IMR-90 (cell line): ENCODE measurements at regions not wholly inside any gene's neighbourhood (a gene's known extent, or its start where the extent isn't known, plus 50 kb on each side); places are given as distances from the start of the nearest gene placed in this dataset.
A peak's percentile ranks its signal among the peaks of the same experiment; 100 is the strongest.

Experiments
- ATAC-seq: fragments of 200-7000 bp; cut with Tn5 transposase; 2 replicates; pipeline ENCODE4 v1.9.1; 2020; ENCODE audit warnings: low read depth, mild to moderate bottlenecking, moderate library complexity
- BruUV-seq: library from RNA; stranded (reverse); fragments of 400-500 nt; replicated peaks from 2 replicates; lab custom pipeline; 2021; lab: Mats Ljungman, UMichigan
- CTCF ChIA-PET: fragments of 300-600 bp; formaldehyde crosslinking; extraction: SDS; loops from one replicate; lab custom pipeline; 2021; ENCODE audit warnings: antibody characterized with exemption; lab: Yijun Ruan, JAX
- POLR2A ChIA-PET: fragments of 300-600 bp; sonication (Branson Sonifier 250); formaldehyde crosslinking; loops from one replicate; lab custom pipeline; 2022; ENCODE audit warnings: antibody characterized with exemption; ENCODE audit not compliant: unreplicated experiment; lab: Charles Lee
- DNase-seq: peaks from one replicate; pipeline ENCODE4 v3.0.0; 2013
- H2AFZ ChIP-seq: replicated peaks from 2 replicates; pipeline ENCODE3; 2013; ENCODE audit warnings: low read length, mild to moderate bottlenecking; ENCODE audit not compliant: poor library complexity
- H2AK5ac ChIP-seq: 2 replicates; pipeline ENCODE4 v1.6.1; 2013; ENCODE audit warnings: low read depth, low read length, inconsistent platforms
- H2AK9ac ChIP-seq: replicated peaks from 2 replicates; pipeline ENCODE3; 2013; ENCODE audit warnings: mild to moderate bottlenecking, low read depth, low read length, moderate library complexity; ENCODE audit not compliant: poor library complexity
- H2BK120ac ChIP-seq: 2 replicates; pipeline ENCODE4 v1.6.1; 2013; ENCODE audit warnings: low read depth, low read length, inconsistent platforms
- H2BK15ac ChIP-seq: 3 replicates; pipeline ENCODE4 v1.6.1; 2013; ENCODE audit warnings: low read depth, low read length, inconsistent platforms
- H2BK20ac ChIP-seq: 2 replicates; pipeline ENCODE4 v1.6.1; 2013; ENCODE audit warnings: low read depth, mild to moderate bottlenecking, inconsistent platforms, low read length, moderate library complexity
- H2BK5ac ChIP-seq: 2 replicates; pipeline ENCODE4 v1.6.1; 2013; ENCODE audit warnings: mild to moderate bottlenecking, low read depth, low read length, inconsistent platforms; ENCODE audit not compliant: poor library complexity, severe bottlenecking
- H3K14ac ChIP-seq: replicated peaks from 2 replicates; pipeline ENCODE4 v1.6.1; 2013; ENCODE audit warnings: low read depth, low read length, inconsistent platforms
- H3K18ac ChIP-seq: 2 replicates; pipeline ENCODE4 v1.6.1; 2013; ENCODE audit warnings: low read depth, low read length, control low read depth
- H3K23ac ChIP-seq: 2 replicates; pipeline ENCODE4 v1.6.1; 2013; ENCODE audit warnings: low read depth, low read length, inconsistent platforms
- H3K27ac ChIP-seq: 2 replicates; pipeline ENCODE4 v1.5.1; 2013; ENCODE audit warnings: mild to moderate bottlenecking, control low read depth, low read length; ENCODE audit not compliant: insufficient read depth
- H3K27me3 ChIP-seq: 2 replicates; pipeline ENCODE4 v1.6.1; 2013; ENCODE audit warnings: low read length; ENCODE audit not compliant: control insufficient read depth, insufficient read depth
- H3K36me3 ChIP-seq: 2 replicates; pipeline ENCODE4 v1.6.1; 2013; ENCODE audit warnings: low read length, mixed read lengths; ENCODE audit not compliant: control insufficient read depth, insufficient read depth
- H3K4ac ChIP-seq: 2 replicates; pipeline ENCODE4 v1.6.1; 2013; ENCODE audit warnings: low read depth, low read length, inconsistent platforms
- H3K4me1 ChIP-seq: 2 replicates; pipeline ENCODE4 v1.6.1; 2013; ENCODE audit warnings: low read length, mixed read lengths; ENCODE audit not compliant: control insufficient read depth, insufficient read depth
- H3K4me2 ChIP-seq: 2 replicates; pipeline ENCODE4 v1.6.1; 2013; ENCODE audit warnings: low read depth, mild to moderate bottlenecking, control low read depth, low read length, moderate library complexity
- H3K4me3 ChIP-seq: 2 replicates; pipeline ENCODE4 v1.5.1; 2013; ENCODE audit warnings: low read depth, mild to moderate bottlenecking, control low read depth, low read length, moderate library complexity; ENCODE audit not compliant: insufficient read depth
- H3K56ac ChIP-seq: 2 replicates; pipeline ENCODE4 v1.6.1; 2013; ENCODE audit warnings: low read length, inconsistent platforms; ENCODE audit not compliant: insufficient read depth; ENCODE audit errors: extremely low read depth
- H3K79me1 ChIP-seq, 2 experiments: 2 replicates each; pipeline ENCODE4 v1.6.1; 2013; ENCODE audit warnings: low read length in 2 of 2, inconsistent platforms in 1 of 2, low read depth in 1 of 2
- H3K9ac ChIP-seq: 2 replicates; pipeline ENCODE4 v1.6.1; 2013; ENCODE audit warnings: low read depth, low read length, control low read depth
- H3K9me1 ChIP-seq: 2 replicates; pipeline ENCODE4 v1.6.1; 2013; ENCODE audit warnings: low read length, inconsistent platforms; ENCODE audit not compliant: insufficient read depth
- H3K9me3 ChIP-seq: 2 replicates; pipeline ENCODE4 v1.6.1; 2013; ENCODE audit warnings: low read length; ENCODE audit not compliant: control insufficient read depth, insufficient read depth
- H4K20me1 ChIP-seq: 2 replicates; pipeline ENCODE4 v1.6.1; 2013; ENCODE audit warnings: low read length, inconsistent platforms; ENCODE audit not compliant: insufficient read depth
- H4K5ac ChIP-seq: 2 replicates; pipeline ENCODE4 v1.6.1; 2013; ENCODE audit warnings: mild to moderate bottlenecking, low read depth, low read length, control low read depth
- H4K8ac ChIP-seq, 2 experiments: 2 replicates each; pipeline ENCODE4 v1.6.1; 2013; ENCODE audit warnings: low read depth in 2 of 2, low read length in 2 of 2, control low read depth in 1 of 2, inconsistent platforms in 1 of 2
- H4K91ac ChIP-seq: 2 replicates; pipeline ENCODE4 v1.6.1; 2013; ENCODE audit warnings: low read depth, low read length, inconsistent platforms; ENCODE audit not compliant: insufficient read depth
- BHLHE40 ChIP-seq: fragments of 150-350 bp; IDR thresholded peaks from 2 replicates; pipeline ENCODE4 v1.6.1; 2016; ENCODE audit warnings: mild to moderate bottlenecking, low read depth, low read length
- CEBPB ChIP-seq: IDR thresholded peaks from 2 replicates; pipeline ENCODE4 v1.6.1; 2012; ENCODE audit warnings: low read depth, low read length, improper control_type of control experiment
- CHD1 ChIP-seq: IDR thresholded peaks from 2 replicates; pipeline ENCODE4 v1.6.1; 2012; ENCODE audit warnings: low read depth, low read length, improper control_type of control experiment
- CTCF ChIP-seq: conservative IDR thresholded peaks from 2 replicates; pipeline ENCODE4 v1.5.1; 2012; ENCODE audit warnings: mild to moderate bottlenecking, low read depth, low read length, improper control_type of control experiment
- ELK1 ChIP-seq: fragments of 150-350 bp; IDR thresholded peaks from 2 replicates; pipeline ENCODE4 v1.6.1; 2016; ENCODE audit warnings: low read depth, mild to moderate bottlenecking, low read length, moderate library complexity, borderline replicate concordance
- FOS ChIP-seq: fragments of 150-350 bp; IDR thresholded peaks from 2 replicates; pipeline ENCODE4 v1.6.1; 2016; ENCODE audit warnings: low read depth, low read length
- MAZ ChIP-seq: IDR thresholded peaks from 2 replicates; pipeline ENCODE4 v1.6.1; 2012; ENCODE audit warnings: low read depth, mild to moderate bottlenecking, low read length, improper control_type of control experiment, moderate library complexity, borderline replicate concordance
- POLR2A ChIP-seq: IDR thresholded peaks from 2 replicates; pipeline ENCODE4 v1.6.1; 2012; ENCODE audit warnings: mild to moderate bottlenecking, low read depth, low read length
- RAD21 ChIP-seq: IDR thresholded peaks from 2 replicates; pipeline ENCODE4 v1.6.1; 2012; ENCODE audit warnings: low read length, improper control_type of control experiment
- SMC3 ChIP-seq: fragments of 150-350 bp; IDR thresholded peaks from 2 replicates; pipeline ENCODE4 v1.6.1; 2016; ENCODE audit warnings: low read depth, mild to moderate bottlenecking, antibody characterized with exemption, low read length, moderate library complexity
- WGBS, 2 experiments: methylation state at CpG; one replicate each; pipeline versions ENCODE4 v1.1.5 to v1.1.7; 2013; ENCODE audit warnings: missing lambda C conversion rate in 2 of 2; ENCODE audit not compliant: insufficient read length in 1 of 2; ENCODE audit errors: extremely low coverage in 2 of 2; 5-methylcytosine and 5-hydroxymethylcytosine counted together
- dilution Hi-C: fragments of 300-500 bp; cut with HindIII; formaldehyde crosslinking; loops from one replicate; pipeline ENCODE4 v1.14.3; 2018; ENCODE audit warnings: low sequenced_read_pairs; ENCODE audit not compliant: unreplicated experiment
- in situ Hi-C: fragments of 300-500 bp; cut with MboI; formaldehyde crosslinking; loops from 3 replicates; pipeline ENCODE4 v1.14.3; 2019; ENCODE audit warnings: low sequenced_read_pairs, inconsistent platforms, mixed read lengths
- intact Hi-C: fragments of 100-400 bp; cut with micrococcal nuclease; formaldehyde crosslinking; loops from 2 replicates; pipeline ENCODE4 v1.10.0; 2022

GRCh38 chr2:217260441-217261115, 400.7 kb upstream of the TNP1 start (continued):
- no peak for TF ChIP-seq BHLHE40

- no CpG with 5 or more reads among the region's 3 CpGs for WGBS, 2 experiments
- dilution Hi-C loops = no loop called here
- POLR2A ChIA-PET = no interaction called here
These were observed 398.3 kb upstream of the TNP1 start for GRCh38 chr2:217258170-217258569.

More at GRCh38 chr2:217258170-217258569, 398.3 kb upstream of the TNP1 start:
- Histone ChIP-seq H4K91ac (peak overlapping the region; percentile 57), H2AFZ (no peak overlapping the region), H3K4me3 (no peak overlapping the region), H2BK120ac (peak overlapping the region; percentile 37), H3K4me1 (peaks cover 10% of the 10 kb centered on the region), H3K9me3 (no peaks in the 10 kb centered on the region), H2BK5ac (no peak overlapping the region), H2BK20ac (no peak overlapping the region), H2AK5ac (no peak overlapping the region; the same call in 1 of the 2 replicates), H3K9me1 (peaks cover 4% of the 10 kb centered on the region; the same call in 1 of the 2 replicates), H3K4ac (peak overlapping the region; percentile 44; the same call in 1 of the 2 replicates), H3K4me2 (no peak overlapping the region), H3K18ac (no peak overlapping the region), H3K23ac (no peak overlapping the region), H4K5ac (peak overlapping the region; percentile 20; the same call in 1 of the 2 replicates), H3K56ac (no peak overlapping the region; the same call in 1 of the 2 replicates), H2BK15ac (peak overlapping the region; percentile 66; the same call in 1 of the 3 replicates), H3K36me3 (no peaks in the 10 kb centered on the region; the same call in 1 of the 2 replicates), H3K79me1 (no peaks in the 10 kb centered on the region), H3K9ac (no peak overlapping the region), H2AK9ac (no peak overlapping the region), H3K14ac (peak overlapping the region; percentile 52; the same call in 1 of the 2 replicates), H3K27me3 (no peaks in the 10 kb centered on the region), H4K20me1 (no peaks in the 10 kb centered on the region), H4K8ac (peak overlapping the region in 1 of 2 experiments; percentile 47; a peak in 2 of 4 replicates), H3K27ac (no peak overlapping the region)
- in situ Hi-C loops (no loop called here), intact Hi-C loops (no loop called here)
- CTCF ChIA-PET = no interaction called here
- ATAC-seq (no peak), DNase-seq (no peak)
- BruUV-seq = no TSS peak
- TF ChIP-seq SMC3 = no peak
- TF ChIP-seq BHLHE40 = no peak
- no peak for TF ChIP-seq FOS
- no peak for TF ChIP-seq CTCF
- TF ChIP-seq CHD1 = no peak
- no peak for TF ChIP-seq RAD21
- no peak for TF ChIP-seq MAZ
- no peak for TF ChIP-seq ELK1
- TF ChIP-seq POLR2A = no peak
- no peak for TF ChIP-seq CEBPB
